A172 (cell line): ENCODE measurements at regions not wholly inside any gene's neighbourhood (a gene's known extent, or its start where the extent isn't known, plus 50 kb on each side); places are given as distances from the start of the nearest gene placed in this dataset.
"Not testable (repeated sequence)": the region's sequence is repeated elsewhere in the genome, so short reads cannot be mapped to it uniquely, and the experiment has no call there.

Experiments
- DNase-seq: peaks from one replicate; pipeline ENCODE4 v3.0.0-alpha.2; 2015; ENCODE audit warnings: low spot score

- DNase-seq = no peak
These were observed 626.1 kb downstream of the TMEM114 start for GRCh38 chr16:7964167-7964566.

GRCh38 chr16:7962091-7962879, 628.0 kb downstream of the TMEM114 start:
- DNase-seq = no peak

DNA sequence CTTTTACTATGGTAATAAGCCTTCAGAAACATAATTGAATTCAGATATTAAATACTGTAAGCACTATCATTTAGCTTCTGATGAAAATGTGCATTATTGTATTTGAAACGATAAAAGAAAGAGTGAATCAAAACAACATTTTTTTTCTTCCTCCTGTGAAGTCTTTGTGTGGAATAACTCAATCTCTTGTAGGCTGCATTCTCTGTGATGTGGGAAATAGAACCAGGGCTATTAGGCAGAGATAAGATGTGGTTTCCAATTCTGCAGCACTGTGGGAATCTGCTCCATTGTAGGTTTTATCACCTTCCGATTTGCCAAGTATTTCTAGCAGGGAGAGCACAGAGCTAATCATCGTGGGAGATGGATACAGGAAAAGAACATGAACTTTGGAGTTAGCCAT, 624.5 kb downstream of the RBFOX1 start:
- DNase-seq = no peak

- no peak for DNase-seq
These were observed 620.7 kb downstream of the RBFOX1 start for GRCh38 chr16:7953360-7953759.

DNA sequence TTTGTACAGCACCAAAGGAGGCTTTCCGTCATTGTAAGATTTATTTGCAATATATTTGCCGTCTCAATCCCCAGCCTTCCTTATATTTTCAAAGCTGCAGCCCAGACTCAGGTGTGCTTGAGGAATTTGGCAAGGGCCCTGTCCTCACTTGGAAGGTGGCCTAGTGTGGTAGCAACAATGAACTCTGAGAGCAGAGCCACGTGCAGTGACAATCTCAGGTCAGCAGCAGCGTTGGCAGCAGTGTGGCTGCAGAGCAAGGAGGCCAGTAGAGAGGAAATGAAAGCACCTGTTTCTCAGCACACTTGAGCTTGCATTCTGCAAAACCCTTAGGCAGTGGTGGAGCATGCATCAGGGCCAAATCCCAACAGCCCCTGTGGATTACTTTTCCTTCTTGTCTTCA, 613.5 kb downstream of the RBFOX1 start:
- DNase-seq = no peak

DNA sequence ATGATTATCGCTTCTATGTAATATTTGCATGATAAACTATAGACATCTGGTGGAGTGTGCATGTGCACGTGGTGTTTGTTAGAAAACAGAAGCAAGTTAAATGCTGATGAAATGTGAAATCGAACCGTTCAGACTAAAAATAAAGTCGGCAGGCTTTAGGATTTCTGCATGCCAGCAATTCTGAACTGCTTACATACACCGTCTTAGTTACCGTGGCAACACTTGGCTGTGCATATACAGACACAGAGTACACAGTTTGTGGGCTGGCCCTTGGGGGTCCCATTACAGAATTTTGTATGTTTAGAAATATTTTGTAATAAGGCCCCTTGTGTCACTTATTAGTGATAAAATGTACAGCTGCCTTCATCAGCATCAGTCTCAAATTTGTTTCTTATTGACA, 605.5 kb downstream of the RBFOX1 start:
- no peak for DNase-seq

DNA sequence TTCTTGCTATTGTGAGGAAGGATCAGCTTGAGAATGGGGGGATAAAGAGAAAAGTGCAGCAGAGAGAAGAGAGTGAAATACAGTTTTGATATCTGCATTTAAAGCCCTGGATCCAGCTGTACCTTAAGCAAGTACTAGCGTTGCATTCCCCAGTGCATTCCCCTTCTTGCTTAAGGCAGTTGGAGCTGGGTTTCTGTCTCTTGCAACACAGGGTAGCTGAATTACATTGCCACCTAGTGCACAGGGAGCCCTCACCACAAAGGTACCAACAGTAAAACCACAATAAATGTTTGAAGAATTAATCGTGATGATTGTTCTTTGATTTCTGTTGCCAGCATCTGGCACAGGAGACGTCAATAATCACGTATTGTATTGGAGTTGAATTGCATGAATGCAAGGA, 588.7 kb downstream of the RBFOX1 start:
- no peak for DNase-seq

DNA sequence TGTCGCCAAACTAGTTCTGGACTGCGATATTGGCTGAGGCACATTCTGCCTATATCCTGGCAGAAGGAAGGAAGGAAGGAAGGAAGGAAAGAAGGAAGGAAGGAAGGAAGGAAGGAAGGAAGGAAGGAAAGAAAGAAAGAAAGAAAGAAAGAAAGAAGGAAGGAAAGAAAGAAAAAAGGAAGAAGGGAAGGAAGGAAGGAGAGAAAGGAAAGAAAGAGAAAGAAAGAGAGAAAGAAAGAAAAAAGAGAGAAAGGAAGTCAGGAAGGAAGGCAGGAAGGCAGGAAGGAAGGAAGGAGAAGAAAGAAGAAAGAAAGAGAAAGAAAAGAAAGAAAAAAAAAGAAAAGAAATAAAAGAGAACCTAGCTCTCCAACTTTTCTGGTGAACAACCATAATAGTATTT, 587.1 kb downstream of the RBFOX1 start:
- no peak for DNase-seq

DNA sequence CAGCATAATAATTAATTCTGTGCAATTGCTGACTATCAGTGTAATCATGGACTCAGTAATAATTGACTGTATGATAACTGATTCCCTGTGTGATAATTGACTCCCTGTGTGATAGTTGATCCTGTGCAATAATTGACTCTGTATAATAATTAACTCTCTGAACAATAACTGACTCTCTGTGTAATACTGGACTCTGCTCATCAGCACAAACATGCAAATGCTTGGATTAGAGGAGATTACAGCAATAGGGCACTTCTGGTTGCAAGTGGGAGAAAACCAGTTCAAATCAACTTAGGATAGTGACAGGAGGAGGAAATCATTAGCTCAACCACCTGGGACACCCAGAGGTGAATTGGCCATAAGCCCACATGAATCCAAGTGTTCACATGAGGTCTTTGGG, 582.1 kb downstream of the RBFOX1 start:
- DNase-seq = no peak

DNA sequence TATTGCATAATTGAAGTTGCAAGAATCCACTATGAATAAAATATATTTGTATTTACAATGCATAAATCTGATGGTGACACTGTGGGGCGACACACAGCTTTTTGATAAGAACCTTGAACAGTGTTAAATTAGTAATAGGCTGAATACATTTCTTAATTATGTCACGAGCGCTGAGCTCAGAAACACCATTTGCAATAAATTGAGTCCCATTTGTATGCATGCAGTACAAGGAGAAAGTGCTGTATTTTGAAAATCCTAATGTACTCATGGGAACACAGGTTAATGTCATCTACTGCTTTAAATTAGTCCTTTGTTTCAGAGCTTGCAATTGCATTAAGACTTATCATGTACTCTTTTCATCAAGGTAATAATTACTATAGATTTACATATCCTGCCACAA, 579.5 kb downstream of the RBFOX1 start:
- no peak for DNase-seq

GRCh38 chr16:7910116-7910515, 577.5 kb downstream of the RBFOX1 start:
- no peak for DNase-seq

DNA sequence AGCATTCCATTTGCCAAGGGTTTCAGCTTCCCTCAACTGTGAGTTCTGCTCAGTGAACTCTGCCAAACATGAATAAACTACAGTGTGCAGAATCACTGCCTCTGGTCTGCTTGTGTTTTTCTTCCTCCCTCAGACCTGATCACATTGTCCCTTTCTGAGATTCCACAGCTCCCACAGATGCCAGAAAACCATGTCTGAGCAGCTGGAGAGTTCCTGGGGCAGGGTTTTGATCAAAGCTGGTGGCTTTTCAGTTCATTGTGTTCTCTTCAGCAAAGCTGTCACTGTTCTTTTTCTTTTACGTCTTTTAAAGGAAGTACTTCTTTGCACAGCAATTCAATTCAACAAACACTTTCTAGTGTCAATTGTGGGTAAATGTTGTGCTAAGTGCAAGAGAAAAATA, 555.8 kb downstream of the RBFOX1 start:
- DNase-seq = no peak

DNA sequence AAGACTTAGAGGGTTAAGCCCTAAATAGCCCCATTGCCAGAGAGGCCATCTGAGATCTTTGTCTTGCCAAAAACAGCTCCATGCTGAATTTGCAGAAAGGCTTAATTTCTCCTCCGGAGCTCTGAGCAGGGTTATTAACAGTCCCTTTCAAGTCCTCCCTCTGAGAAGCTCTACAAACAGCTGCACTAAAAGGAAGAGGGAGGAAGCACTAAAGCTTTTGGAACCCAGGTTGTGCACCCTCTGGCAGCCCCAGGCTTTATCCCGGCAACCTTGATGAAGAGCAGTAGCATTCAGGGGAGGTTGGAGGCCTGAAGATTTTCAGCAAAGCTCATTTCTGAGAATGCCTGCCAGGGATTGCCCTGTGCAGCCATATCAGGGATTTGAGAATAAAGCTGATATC, 554.7 kb downstream of the RBFOX1 start:
- no peak for DNase-seq

GRCh38 chr16:7871979-7872378, 539.3 kb downstream of the RBFOX1 start:
- DNase-seq = no peak

DNA sequence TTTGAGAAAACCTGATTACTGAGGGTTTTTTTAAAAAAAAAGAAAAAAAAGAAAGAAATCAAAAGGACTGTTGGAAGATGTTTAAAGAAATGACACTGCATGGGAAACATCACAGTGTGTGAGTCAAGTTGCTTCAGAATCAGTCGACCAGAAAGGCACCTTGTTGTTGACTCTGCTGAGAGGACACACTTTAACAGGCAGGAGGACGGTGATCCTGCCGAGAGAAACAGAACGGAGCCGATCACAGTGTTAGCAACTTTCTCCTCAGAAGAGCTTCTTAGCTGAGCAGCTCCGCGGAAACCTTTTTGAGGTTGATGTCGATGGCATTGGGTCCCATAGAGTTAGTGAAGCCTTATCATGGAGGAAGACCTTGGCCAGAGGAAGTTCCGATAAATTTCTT, 538.7 kb downstream of the RBFOX1 start:
- no peak for DNase-seq

DNA sequence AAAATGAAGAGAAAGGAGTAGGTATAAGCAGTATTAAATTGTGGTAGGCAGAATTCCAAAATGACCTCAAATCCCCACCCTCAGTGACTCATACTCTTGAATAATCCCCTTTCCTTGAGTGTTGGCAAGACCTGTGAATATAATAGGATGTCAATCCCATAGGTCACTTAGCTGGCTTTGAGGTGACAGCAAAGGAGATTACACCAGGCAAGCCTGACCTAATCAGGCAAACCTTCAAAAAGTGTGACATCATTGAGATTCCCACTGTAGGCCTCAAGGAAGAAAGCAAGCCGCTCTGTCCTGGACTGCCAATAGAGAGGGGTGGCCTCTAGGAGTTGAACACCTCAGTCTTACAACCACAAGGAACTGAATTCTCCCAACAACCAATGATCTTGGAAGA, 535.2 kb downstream of the RBFOX1 start:
- DNase-seq = no peak

- no peak for DNase-seq
These were observed 533.5 kb downstream of the RBFOX1 start for GRCh38 chr16:7866144-7866543.

- not testable (repeated sequence) for DNase-seq
These were observed 532.7 kb downstream of the RBFOX1 start for GRCh38 chr16:7865393-7865792.

DNA sequence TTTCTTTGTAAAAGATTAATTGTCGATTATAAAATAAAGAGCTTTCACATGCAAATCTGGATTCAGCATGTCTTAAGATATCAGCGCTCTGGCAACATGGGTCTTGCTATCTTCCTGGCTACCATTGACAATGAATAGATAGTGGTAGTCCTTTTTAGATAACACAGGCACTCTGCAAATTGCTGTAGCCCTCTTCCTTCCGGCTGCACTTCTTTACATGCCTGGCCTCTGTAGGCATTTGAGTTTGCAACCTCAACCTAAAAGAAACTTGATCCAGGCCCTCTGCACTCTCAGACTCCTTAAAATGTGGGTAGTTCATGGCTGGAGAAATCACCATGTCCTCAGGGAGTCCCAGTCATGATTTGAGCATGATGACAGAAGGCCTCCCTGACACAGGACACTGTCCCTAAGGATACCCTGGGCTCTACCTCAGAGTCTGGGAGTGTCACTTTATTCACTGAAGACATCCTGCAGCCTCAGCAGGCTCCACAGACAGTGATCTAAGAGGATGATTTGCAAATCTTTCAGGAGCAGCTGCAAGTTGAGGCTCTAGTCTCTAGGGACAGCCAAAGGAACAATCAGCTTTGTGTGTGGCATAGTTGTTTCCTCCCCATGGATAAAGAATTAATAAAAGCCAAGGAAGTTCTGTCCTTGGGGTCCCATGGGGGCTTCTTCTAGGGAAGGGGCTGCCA, 529.4 kb downstream of the RBFOX1 start:
- DNase-seq = no peak

GRCh38 chr16:7853197-7853596, 520.6 kb downstream of the RBFOX1 start:
- no peak for DNase-seq

DNA sequence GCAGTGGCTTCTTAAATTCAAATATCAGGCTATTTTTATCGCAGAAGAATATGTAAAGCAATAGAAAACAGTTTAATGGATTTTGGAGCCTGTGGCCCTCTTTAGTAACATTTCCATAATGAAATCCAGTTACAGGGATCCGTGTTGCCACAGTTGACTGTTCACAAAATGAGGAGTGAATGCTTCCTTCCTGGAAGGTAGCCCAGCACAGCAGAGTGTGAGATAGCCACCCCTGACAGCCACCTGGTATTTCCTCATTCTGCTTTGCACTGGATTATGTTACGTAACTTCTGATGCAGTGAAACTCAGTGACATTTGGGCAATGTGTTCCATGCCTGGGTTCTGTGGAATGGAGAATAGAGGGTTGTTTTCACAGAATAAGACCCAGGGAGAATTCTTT, 517.2 kb downstream of the RBFOX1 start:
- DNase-seq = no peak

- no peak for DNase-seq
These were observed 510.6 kb downstream of the RBFOX1 start for GRCh38 chr16:7843261-7843660.

DNA sequence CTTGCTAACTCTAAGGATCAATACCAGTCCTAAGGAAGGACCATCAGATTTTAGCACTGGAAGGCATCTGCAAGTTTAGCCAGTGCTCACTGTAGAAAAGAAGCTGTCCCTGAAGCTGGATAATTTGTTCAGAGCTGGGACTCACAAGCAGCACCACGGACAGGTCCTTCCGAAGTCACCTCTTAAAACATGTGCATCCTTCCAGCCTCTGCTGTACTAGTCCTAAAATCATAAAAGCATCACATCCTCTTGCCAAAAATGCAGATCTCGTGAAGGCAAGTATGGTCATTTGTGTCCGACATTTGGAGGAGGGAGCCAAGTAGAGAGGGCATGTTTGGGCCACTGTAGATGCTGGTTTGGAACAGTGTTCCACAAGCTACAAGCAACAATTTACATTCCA, 506.9 kb downstream of the RBFOX1 start:
- no peak for DNase-seq
